Skeletal muscle tissue (tissue), 3 donors: ENCODE measurements at regions not wholly inside any gene's neighbourhood (a gene's known extent, or its start where the extent isn't known, plus 50 kb on each side); places are given as distances from the start of the nearest gene placed in this dataset.
A peak's percentile ranks its signal among the peaks of the same experiment; 100 is the strongest.

Experiments
- H3K27ac ChIP-seq: one replicate; pipeline ENCODE4 v1.7.0; 2013; ENCODE audit warnings: mild to moderate bottlenecking, low read depth, low read length, inconsistent platforms
- H3K27me3 ChIP-seq, 3 donors: one replicate each; pipeline ENCODE4 v1.7.0; 2013; ENCODE audit warnings: low read length in 3 of 3; ENCODE audit not compliant: control insufficient read depth in 3 of 3, insufficient read depth in 3 of 3
- H3K36me3 ChIP-seq, 3 donors: one replicate each; pipeline ENCODE4 v1.7.0; 2013; ENCODE audit warnings: low read length in 3 of 3; ENCODE audit not compliant: control insufficient read depth in 3 of 3, insufficient read depth in 3 of 3
- H3K4me1 ChIP-seq, 3 donors: one replicate each; pipeline ENCODE4 v1.7.0; 2013; ENCODE audit warnings: low read length in 3 of 3, mild to moderate bottlenecking in 3 of 3; ENCODE audit not compliant: control insufficient read depth in 3 of 3, insufficient read depth in 3 of 3
- H3K4me3 ChIP-seq, 3 donors: one replicate each; pipeline ENCODE4 v1.7.0; 2013; ENCODE audit warnings: low read length in 3 of 3
- H3K9ac ChIP-seq, 3 donors: one replicate each; pipeline ENCODE4 v1.7.0; 2013; ENCODE audit warnings: low read length in 3 of 3, mild to moderate bottlenecking in 3 of 3, moderate library complexity in 2 of 3, low read depth in 1 of 3
- H3K9me3 ChIP-seq, 3 donors: one replicate each; pipeline ENCODE4 v1.7.0; 2013; ENCODE audit warnings: low read length in 3 of 3; ENCODE audit not compliant: control insufficient read depth in 3 of 3
- donor health status: Osteomylitis.

DNA sequence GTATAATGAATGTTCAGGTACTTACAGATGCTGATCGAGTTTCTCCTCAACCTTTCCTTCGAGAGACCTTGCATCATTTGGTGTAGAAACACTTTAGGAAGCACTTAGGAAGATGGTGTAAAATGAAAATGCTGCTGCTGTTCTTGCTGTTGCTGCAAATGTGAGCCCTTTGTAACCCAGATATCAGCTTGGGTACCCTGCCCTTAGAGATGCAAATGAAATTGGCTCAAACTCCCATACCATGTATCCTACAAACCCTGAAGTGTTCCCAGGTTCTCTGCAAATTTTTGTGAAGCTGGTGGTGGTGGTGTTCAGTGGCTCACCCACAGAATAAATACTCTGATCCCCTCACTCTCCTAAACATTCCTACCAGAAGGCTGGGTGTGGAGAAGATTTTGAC is 130.8 kb downstream of the SLC25A47 start:
- H3K36me3 ChIP-seq: no peaks in the 10 kb centered on the region
- H3K27me3 ChIP-seq: no peaks in the 10 kb centered on the region
- no peaks in the 10 kb centered on the region for H3K9me3 ChIP-seq
- H3K4me1 ChIP-seq: no peaks in the 10 kb centered on the region
- no peak overlapping the region for H3K27ac ChIP-seq
- no peak overlapping the region for H3K9ac ChIP-seq
- H3K4me3 ChIP-seq: no peak overlapping the region

DNA sequence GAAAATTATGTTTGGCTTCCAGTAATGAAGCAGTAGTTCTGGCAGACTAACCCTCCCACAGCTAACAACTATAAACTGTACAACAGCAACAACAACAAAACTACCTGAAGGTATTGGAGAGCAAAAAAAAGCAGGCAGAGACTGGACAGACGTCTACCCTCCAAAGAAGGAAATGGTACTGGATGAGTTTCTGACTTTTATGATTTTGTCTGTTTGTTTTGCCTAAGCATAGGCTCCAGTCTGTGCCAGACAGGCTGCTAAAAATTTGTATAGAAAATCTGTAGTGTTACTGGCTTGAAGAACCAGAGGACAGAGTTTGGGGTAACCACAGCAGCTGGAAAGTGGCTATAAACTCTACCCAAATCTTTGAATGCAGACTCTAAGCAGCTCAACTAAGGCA is 131.3 kb downstream of the SLC25A47 start:
- H3K36me3 ChIP-seq: no peaks in the 10 kb centered on the region
- no peaks in the 10 kb centered on the region for H3K27me3 ChIP-seq
- no peaks in the 10 kb centered on the region for H3K9me3 ChIP-seq
- H3K27ac ChIP-seq: no peak overlapping the region
- no peak overlapping the region for H3K4me3 ChIP-seq
- no peak overlapping the region for H3K9ac ChIP-seq
- no peaks in the 10 kb centered on the region for H3K4me1 ChIP-seq

DNA sequence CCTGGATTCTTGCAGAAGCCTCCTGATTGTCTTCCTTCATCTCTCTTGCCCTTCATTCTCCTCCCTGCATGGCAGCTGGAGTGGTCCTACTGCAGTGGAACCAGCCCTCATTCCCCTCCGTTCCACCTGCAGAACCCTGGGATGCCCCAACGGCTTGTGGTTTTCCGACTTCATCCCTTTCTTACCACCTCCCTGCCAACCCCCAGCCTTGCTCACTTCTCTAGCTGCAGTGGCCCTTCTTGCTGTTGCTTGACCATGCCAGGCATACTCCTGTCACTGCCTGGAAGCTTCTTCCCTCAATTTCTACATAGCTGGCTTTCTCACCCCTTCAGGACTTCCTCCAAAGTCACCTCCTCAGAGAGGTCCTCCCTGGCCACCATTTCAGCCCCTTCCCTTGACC is 123.3 kb downstream of the BEGAIN start:
- H3K9ac ChIP-seq: no peak overlapping the region
- no peaks in the 10 kb centered on the region for H3K9me3 ChIP-seq
- H3K27ac ChIP-seq: no peak overlapping the region
- peaks cover 0 to 4% (median 3%) of the 10 kb centered on the region in 3 donors for H3K4me1 ChIP-seq
- no peaks in the 10 kb centered on the region for H3K36me3 ChIP-seq
- no peaks in the 10 kb centered on the region for H3K27me3 ChIP-seq
- no peak overlapping the region for H3K4me3 ChIP-seq

DNA sequence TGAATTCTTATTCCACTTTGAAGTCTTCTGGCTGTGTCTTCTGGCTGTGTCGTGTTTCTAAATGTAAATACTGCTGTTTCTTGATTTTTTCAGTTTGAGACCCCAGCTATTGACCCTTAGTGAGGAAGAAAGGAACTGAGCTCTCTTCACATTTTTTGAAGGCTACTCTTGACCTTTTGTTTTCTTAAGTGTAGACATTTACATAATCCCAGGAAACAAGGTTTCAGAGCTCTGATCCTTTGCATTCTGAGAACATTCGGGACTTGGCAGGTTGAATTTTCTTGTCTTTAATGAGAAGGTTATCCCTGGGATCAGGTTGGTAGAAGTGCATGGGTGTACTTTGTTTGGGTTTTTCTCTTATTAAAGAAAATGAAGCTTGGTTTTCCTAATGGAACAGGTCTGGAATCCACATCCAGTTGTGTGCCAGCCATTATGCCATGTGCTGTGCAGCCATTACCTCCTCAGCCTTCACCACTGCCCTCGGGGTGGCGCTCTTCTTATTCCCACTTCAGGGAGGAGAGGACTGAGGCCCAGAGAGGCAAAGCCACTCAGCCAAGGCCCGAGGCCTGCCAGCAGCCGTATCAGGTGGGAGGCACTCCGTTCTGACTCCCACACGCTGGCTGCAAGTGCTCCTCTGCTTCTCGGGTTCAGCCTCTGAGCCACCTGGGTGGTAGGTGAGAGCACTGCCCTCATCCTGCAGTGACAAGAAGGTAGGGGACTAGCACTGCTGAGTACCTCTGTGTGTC is 120.9 kb downstream of the BEGAIN start:
- Histone ChIP-seq H3K4me1 (peaks cover 0 to 8% (median 8%) of the 10 kb centered on the region in 3 donors), H3K4me3 (no peak overlapping the region), H3K9me3 (no peaks in the 10 kb centered on the region), H3K36me3 (peaks cover 0 to 4% (median 0%) of the 10 kb centered on the region in 3 donors), H3K27ac (no peak overlapping the region), H3K27me3 (no peaks in the 10 kb centered on the region), H3K9ac (no peak overlapping the region)

DNA sequence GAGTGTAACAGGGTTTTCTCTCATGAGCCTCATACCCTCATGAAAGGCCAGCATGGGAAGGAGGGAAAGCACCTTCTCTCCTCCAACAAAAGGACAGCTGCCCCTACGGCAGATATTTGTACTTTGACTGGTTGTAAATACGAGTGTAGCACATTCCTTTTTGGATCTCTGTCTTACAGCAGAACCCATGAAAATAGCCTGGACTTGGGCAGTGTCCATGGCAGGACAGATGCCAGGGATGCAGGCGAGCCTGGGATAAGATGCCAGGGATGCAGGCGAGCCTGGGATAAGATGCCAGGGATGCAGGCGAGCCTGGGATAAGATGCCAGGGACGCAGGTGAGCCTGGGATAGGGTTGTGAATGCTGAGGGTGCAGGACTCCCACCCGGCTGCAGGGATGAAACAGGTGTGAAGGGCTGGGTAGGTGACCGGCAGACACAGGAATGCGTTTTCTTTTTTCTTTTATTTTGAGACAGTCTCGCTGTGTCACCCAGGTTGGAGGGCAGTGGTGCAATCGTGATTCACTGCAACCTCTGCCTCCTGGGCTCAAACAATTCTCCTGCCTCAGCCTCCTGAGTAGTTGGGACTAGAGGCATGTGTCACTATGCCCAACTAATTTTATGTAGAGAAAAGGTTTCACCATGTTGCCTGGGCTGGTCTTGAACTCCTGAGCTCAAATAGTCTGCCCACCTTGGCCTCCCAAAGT is 120.0 kb downstream of the BEGAIN start:
- Histone ChIP-seq H3K9ac (peak overlapping the region in 1 of 3 donors; percentile 16), H3K9me3 (no peaks in the 10 kb centered on the region), H3K4me3 (no peak overlapping the region), H3K27me3 (no peaks in the 10 kb centered on the region), H3K36me3 (peaks cover 0 to 4% (median 0%) of the 10 kb centered on the region in 3 donors), H3K27ac (no peak overlapping the region), H3K4me1 (peaks cover 7 to 15% (median 12%) of the 10 kb centered on the region in 3 donors)

DNA sequence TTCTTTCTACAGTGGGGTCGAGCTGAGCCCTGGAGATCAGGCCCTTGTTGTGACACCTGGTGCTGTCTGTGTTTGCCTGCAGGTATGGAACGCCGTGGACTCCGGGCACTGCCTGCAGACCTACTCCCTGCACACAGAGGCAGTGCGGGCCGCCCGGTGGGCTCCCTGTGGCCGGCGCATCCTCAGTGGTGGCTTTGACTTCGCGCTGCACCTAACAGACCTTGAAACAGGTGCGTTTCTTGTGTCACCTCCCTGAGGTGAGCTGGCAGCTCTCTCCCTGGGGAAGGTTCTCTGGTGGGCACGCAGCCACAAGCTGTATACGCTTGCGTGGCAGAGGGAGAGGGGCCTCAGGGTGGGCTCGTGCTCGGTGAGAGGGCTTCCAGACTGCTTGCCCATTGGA is 119.3 kb downstream of the BEGAIN start:
- Histone ChIP-seq H3K9ac (no peak overlapping the region), H3K4me1 (peaks cover 13 to 22% (median 20%) of the 10 kb centered on the region in 3 donors), H3K27ac (no peak overlapping the region), H3K4me3 (no peak overlapping the region), H3K27me3 (no peaks in the 10 kb centered on the region), H3K36me3 (peaks cover 0 to 4% (median 0%) of the 10 kb centered on the region in 3 donors), H3K9me3 (no peaks in the 10 kb centered on the region)

DNA sequence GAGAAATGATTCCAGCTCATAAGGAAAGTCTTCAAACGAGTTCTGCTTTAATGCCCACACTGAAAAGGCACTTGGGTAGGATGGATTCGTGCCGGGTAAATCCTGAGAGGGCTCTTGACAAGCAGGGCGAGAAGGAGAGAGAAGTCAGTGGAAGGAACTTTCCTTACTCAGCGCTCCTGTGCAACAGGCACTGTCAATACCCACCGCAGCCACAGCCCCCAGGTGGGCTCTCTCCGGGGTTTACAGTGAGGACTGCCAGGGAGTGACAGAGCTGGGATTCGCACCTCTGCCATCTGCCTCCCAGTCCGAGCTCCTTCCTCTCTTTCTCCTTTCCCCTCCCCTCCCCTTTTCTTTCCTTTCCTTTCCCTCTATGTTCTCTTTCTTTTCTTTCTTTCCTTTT is 118.7 kb downstream of the BEGAIN start:
- H3K9me3 ChIP-seq: no peaks in the 10 kb centered on the region
- peaks cover 13 to 28% (median 26%) of the 10 kb centered on the region in 3 donors for H3K4me1 ChIP-seq
- no peaks in the 10 kb centered on the region for H3K27me3 ChIP-seq
- H3K4me3 ChIP-seq: no peak overlapping the region
- no peak overlapping the region for H3K9ac ChIP-seq
- peaks cover 0 to 4% (median 0%) of the 10 kb centered on the region in 3 donors for H3K36me3 ChIP-seq
- no peak overlapping the region for H3K27ac ChIP-seq

DNA sequence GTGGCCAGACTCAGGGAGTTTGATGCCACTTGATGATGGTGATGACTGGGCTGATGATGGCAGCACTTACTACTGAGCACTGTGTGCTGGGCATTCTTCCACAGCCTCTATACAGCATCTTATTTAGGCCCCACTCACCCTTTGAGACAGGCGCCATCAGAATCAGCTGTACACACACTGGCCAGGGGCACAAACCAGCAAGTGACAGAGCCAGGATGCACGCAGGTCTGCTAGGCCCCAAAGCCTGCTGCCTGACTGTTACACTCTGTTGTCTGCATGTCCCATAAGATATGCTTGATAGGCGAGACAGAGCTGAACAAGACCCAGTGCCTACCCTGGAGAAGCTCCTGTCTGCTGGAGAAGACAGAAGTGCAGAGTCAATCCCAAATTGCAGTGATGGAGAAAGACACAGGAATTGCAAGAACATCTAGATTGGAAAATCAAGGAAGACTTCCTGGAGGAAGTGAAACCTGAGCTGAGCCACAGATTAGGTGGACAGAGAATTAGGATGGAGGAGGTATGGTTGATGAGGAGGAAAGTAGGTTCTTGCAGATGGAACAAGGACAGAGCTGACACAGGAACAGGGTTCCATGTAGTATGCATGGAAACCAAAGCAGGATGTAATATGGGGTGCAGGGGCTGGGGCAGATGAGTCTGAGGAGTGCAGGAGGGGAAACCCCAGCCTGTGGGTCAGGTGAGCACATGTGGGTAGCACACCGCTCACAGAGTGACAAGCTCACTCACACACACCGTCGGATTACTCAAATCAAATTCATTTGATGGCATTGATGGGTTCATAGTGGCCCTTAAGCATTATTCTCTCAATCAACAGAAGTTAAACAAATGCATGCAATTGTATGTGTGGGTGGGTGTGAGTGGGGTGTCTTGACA is 117.3 kb downstream of the BEGAIN start:
- Histone ChIP-seq H3K36me3 (peaks cover 0 to 4% (median 0%) of the 10 kb centered on the region in 3 donors), H3K9me3 (no peaks in the 10 kb centered on the region), H3K4me1 (peaks cover 13 to 33% (median 26%) of the 10 kb centered on the region in 3 donors), H3K27me3 (no peaks in the 10 kb centered on the region), H3K4me3 (no peak overlapping the region), H3K27ac (no peak overlapping the region), H3K9ac (no peak overlapping the region)

DNA sequence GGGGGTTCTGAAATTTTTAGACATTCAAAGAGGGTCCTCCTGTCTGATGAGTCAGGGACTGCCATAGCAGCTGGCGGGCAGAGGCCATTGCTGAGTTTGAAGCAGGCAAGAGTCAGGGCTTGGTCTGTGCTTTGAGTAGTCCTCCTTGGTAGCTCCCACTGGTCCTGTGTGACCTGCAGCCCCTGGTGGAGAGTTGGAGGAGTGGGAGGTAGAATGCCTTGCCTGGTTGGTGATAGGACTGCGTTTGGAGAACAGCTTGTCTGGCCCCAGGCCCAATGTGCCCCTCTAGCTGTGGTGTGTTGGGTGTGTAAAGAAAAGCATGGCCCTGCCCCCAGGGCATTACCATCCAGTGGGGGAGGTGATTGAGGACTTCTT is 116.7 kb downstream of the BEGAIN start:
- Histone ChIP-seq H3K9me3 (no peaks in the 10 kb centered on the region), H3K27me3 (no peaks in the 10 kb centered on the region), H3K36me3 (peaks cover 0 to 4% (median 0%) of the 10 kb centered on the region in 3 donors), H3K4me1 (peaks cover 13 to 33% (median 26%) of the 10 kb centered on the region in 3 donors), H3K27ac (no peak overlapping the region), H3K4me3 (no peak overlapping the region), H3K9ac (no peak overlapping the region)
